ENCODE measurements at regions not wholly inside any gene's neighbourhood (a gene's known extent, or its start where the extent isn't known, plus 50 kb on each side); places are given as distances from the start of the nearest gene placed in this dataset.
"Not testable (repeated sequence)": the region's sequence is repeated elsewhere in the genome, so short reads cannot be mapped to it uniquely, and the experiment has no call there.

DNA sequence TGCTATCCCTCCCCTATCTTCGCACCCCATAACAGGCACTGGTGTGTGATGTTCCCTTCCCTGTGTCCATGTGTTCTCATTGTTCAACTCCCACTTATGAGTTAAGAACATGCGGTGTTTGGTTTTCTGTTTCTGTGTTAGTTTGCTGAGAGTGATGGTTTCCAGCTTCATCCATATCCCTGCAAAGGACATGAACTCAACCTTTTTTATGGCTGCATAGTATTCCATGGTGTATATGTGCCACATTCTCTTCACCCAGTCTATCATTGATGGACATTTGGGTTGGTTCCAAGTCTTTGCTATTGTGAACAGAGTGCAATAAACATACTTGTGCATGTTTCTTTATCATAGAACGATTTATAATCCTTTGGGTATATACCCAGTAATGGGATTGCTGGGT lies 84.7 kb upstream of the GATB start:
- not testable (repeated sequence) for DNase-seq (ENCODE audit: low spot score)

- DNase-seq (ENCODE audit: low spot score): no peak
Observed at GRCh38 chr4:151842430-151843079, 81.7 kb upstream of the GATB start.

DNA sequence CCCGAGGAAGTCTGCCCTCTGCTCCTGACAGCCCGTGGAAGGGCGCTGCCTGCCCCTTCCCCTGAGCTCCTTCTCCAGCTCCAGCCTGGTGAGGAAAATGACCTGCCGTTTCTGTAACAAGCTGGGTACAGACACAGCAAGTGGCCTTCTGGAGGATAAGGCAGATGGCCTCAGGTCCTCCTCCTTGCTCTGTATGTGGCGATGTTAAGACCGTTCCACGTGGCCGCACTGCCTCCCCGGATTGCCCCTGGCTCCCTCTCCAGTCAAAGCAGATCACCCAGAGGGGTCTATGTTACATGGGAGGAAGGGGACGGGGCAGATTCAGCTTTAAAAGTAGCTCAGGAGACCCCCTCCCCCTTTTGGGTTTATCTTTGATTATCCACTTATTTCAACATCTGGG lies 80.3 kb upstream of the GATB start:
- DNase-seq (ENCODE audit: low spot score): no peak

GRCh38 chr4:151835467-151835866 lies 74.7 kb upstream of the GATB start:
- DNase-seq (ENCODE audit: low spot score): no peak

DNA sequence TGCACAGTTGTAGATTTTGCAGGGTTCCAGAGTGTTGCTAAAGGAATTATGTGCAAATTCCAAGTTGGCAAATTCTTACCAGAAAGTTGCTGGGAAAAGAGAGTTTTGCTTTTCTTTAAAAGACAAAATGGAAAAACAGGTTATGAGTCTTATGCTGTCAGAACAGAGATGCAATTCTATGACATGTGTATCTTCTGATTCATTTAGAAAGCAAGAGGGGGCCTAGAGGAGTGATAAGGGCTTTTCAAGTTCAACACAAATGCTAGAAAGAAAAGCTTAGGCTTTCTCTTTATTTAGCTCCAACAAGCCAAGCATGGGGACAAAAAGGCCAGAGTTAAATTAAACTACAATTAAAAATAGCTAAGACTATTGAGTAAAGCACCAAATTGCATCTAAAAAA lies 72.4 kb upstream of the GATB start:
- no peak for DNase-seq (ENCODE audit: low spot score)

DNA sequence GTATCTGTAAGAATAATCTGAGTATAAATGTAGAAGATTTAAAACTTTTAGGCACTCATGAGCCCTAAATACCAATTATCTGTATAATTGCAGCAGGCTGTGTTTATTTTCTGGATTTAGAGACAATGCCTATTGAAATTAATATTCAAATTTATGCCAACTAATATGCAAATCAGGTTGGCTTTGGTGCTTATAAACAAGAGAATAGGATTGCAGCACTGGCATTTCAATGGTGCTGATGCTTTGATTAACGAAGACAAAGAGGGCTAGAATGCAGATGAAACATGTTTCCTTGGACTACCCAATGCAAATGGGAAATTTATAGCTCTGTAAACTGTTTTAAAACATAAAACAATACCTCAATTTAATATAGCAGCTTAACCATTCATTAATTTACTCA lies 70.7 kb upstream of the GATB start:
- no peak for DNase-seq (ENCODE audit: low spot score)

DNA sequence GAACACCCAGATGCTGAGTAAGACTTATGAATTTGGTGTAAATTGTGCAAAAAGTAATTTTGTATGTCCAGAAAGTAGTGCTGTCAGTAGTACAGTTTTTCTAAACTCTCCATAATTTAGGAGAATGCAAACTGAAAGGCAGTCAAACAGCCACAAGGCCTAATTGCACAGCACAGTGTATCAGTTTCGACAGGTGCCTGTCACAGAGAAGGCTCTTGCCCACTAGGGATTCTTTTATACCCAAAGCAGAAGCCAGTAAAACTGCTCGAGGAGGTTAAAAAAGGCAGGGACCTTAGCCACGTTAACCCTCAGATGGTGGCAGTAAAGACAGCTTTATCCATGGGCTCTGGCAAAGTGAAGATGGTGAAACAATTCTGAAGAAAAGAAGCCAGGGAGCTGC lies 69.4 kb upstream of the GATB start:
- no peak for DNase-seq (ENCODE audit: low spot score)

DNA sequence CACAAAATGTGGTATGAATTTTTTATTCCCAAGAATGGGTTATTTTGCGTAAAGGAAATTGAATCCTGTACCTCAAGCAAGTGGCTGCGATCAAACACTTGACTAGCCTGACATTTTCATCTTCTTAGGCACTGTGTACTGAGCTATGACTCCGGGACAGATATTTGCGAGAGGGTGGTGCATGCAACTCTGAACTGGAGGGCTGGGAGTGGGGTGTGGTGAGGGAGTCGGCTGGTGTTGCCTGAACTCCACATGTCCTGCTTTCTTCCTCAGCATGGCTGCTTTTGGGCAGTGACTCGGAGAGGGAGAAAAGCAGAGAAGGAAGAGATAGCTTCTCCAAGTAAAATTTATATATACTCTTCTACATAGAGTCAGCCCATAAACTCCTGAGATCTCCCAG lies 68.5 kb upstream of the GATB start:
- no peak for DNase-seq (ENCODE audit: low spot score)

DNA sequence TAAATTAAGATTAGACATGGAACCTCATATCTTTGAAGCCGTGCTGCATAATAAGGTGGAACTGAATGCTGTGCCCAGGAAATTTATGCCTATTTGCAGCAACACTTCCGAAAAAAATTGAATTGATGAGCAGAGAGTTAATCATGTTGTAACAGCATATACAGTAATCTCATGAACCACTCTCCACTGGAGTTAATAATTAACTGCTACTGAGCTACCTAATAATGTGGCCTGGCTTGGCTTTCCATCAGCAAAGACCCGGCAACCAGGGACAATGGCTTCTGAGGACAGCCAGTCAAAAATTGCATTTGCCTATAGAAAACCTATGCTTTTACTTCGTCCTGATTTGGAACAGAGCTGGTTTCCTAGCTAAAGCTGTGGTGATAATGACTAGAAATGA lies 63.8 kb upstream of the GATB start:
- DNase-seq (ENCODE audit: low spot score): no peak

DNA sequence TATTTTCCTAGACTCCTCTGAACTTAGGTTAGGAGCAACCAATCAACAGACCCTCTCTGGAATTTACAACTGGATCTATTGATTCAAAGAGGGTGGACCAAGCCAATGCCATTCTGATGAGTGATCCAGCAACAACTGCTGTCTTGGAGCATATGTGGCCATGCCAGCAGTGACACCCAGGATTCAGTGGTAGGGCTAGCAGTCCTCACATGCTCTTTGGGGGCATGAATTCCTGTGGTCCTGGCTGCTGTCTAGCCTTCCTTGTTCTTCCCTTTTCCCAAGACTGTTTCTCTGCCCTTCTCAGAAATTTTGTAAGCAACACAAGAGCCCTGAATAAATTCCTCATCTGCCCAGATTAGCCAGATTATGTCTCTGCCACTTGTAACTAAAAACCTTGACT lies 61.5 kb upstream of the GATB start:
- no peak for DNase-seq (ENCODE audit: low spot score)

- no peak for DNase-seq (ENCODE audit: low spot score)
Observed at GRCh38 chr4:151820004-151820403, 59.2 kb upstream of the GATB start.

DNA sequence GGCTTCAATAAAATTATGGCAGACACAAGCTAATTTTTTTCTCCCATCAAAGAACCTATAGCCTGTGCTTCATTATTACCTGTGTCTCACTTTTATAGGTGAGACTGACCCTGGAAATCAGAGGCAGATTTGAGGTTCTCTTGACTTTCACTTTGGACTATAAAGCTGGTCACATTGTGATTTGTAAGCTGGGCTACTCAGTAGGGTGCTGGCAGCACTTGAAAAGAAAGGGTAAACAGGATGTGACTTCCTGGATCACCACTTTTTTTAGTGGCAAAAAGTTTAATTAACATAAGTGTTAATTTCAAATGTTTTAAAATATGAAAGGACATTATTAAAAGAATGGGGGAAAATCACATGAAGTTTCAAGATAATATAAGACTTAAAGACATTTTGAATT lies 50.6 kb upstream of the GATB start:
- DNase-seq (ENCODE audit: low spot score): no peak

Measured in germinal center (tissue), 1 donor.